ENCODE measurements at regions not wholly inside any gene's neighbourhood (a gene's known extent, or its start where the extent isn't known, plus 50 kb on each side); places are given as distances from the start of the nearest gene placed in this dataset.

- no peaks in the 10 kb centered on the region for H3K36me3 ChIP-seq (ENCODE audit: control insufficient read depth, insufficient read depth, low read length)
- CTCF ChIA-PET, result interaction anchor here (1.4 kb wide), 1 partner anchor 51 kb away, joined by 4 read pairs; no protein-coding TSS in a partner anchor
- no peak for DNase-seq (ENCODE audit: low read depth)
These were observed 172.1 kb downstream of the GXYLT1 start for GRCh38 chr12:41972598-41972997.

DNA sequence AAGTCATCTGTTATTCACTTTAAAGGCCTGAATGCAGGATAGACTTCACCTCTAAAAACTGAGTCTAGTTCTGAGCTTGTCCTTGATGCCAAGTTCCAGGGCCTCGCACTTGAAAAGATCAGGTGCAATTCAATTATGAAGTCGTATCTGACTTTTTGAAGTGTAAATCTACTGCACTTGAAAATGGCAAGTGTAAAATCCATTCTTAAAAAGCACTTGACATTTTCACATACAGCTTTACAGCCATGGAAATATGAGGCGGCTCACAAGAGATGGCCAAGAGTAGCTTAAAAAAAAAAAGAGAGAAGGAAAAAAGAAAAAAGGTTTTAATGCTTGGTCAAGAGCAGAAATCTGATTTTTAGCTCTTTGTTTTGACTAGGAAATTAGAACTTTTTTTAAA is 172.5 kb downstream of the GXYLT1 start:
- no peaks in the 10 kb centered on the region for H3K27me3 ChIP-seq (ENCODE audit: control insufficient read depth, insufficient read depth, low read length)
- CTCF ChIA-PET, result interaction anchor here (1.4 kb wide), 1 partner anchor 52 kb away, joined by 4 read pairs; no protein-coding TSS in a partner anchor

More at GRCh38 chr12:41972598-41972997, 172.1 kb downstream of the GXYLT1 start:
- TF ChIP-seq CTCF (IDR thresholded peaks at IDR 0.05; ENCODE audit: insufficient read depth, low read depth, low read length), result no peak
- H3K4me3 ChIP-seq (ENCODE audit: low read depth, low read length), result no peak overlapping the region
- POLR2A ChIA-PET, result no interaction called here
- no peaks in the 10 kb centered on the region for H3K27me3 ChIP-seq (ENCODE audit: control insufficient read depth, insufficient read depth, low read length)

DNA sequence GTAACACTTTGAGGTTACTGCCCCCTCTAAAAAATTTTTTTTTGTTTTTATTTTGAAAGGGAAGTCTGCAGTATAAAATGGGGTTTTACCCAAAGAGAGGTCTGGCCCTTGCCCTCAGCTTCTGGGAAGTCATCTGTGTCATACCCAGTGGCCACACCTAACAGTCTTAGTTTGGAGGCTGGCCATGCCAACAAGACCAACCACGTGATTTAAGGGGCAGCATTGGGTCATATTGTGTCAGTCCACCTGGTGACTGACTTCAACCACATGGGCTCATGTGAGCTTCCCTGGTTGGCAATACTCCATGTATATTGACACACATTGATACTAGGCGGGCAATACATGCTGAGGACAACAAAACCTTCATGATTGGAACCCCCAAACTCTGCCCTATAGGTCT is 173.9 kb downstream of the GXYLT1 start:
- Histone ChIP-seq H3K27me3 (ENCODE audit: control insufficient read depth, insufficient read depth, low read length) (no peaks in the 10 kb centered on the region), H3K4me3 (ENCODE audit: low read depth, low read length) (no peak overlapping the region), H3K36me3 (ENCODE audit: control insufficient read depth, insufficient read depth, low read length) (no peaks in the 10 kb centered on the region)
- ChIA-PET POLR2A (no interaction called here), CTCF (no interaction called here)
- TF ChIP-seq CTCF (IDR thresholded peaks at IDR 0.05; ENCODE audit: insufficient read depth, low read depth, low read length), result no peak
- no peak for DNase-seq (ENCODE audit: low read depth)

More for the DNA sequence above, 172.5 kb downstream of the GXYLT1 start:
- POLR2A ChIA-PET, result no interaction called here
- DNase-seq (ENCODE audit: low read depth), result no peak
- TF ChIP-seq CTCF (IDR thresholded peaks at IDR 0.05; ENCODE audit: insufficient read depth, low read depth, low read length), result no peak
- H3K4me3 ChIP-seq (ENCODE audit: low read depth, low read length), result no peak overlapping the region
- no peaks in the 10 kb centered on the region for H3K36me3 ChIP-seq (ENCODE audit: control insufficient read depth, insufficient read depth, low read length)

- no peak for TF ChIP-seq CTCF (IDR thresholded peaks at IDR 0.05; ENCODE audit: insufficient read depth, low read depth, low read length)
- POLR2A ChIA-PET, result no interaction called here
- CTCF ChIA-PET, result interaction anchor here (1.0 to 1.6 kb wide), 2 partner anchors 17 to 55 kb away, joined by 3 to 4 read pairs; no protein-coding TSS in a partner anchor
- no peak overlapping the region for H3K4me3 ChIP-seq (ENCODE audit: low read depth, low read length)
- H3K27me3 ChIP-seq (ENCODE audit: control insufficient read depth, insufficient read depth, low read length), result no peaks in the 10 kb centered on the region
- no peak for DNase-seq (ENCODE audit: low read depth)
- no peaks in the 10 kb centered on the region for H3K36me3 ChIP-seq (ENCODE audit: control insufficient read depth, insufficient read depth, low read length)
These were observed 176.1 kb downstream of the GXYLT1 start for GRCh38 chr12:41968599-41968998.

GRCh38 chr12:41967668-41968500 is 176.8 kb downstream of the GXYLT1 start:
- Histone ChIP-seq H3K4me3 (ENCODE audit: low read depth, low read length) (no peak overlapping the region), H3K27me3 (ENCODE audit: control insufficient read depth, insufficient read depth, low read length) (no peaks in the 10 kb centered on the region), H3K36me3 (ENCODE audit: control insufficient read depth, insufficient read depth, low read length) (no peaks in the 10 kb centered on the region)
- POLR2A ChIA-PET, result no interaction called here
- no peak for DNase-seq (ENCODE audit: low read depth)
- CTCF ChIA-PET, result interaction anchor here (1.0 to 1.6 kb wide), 2 partner anchors 16 to 56 kb away, joined by 3 to 4 read pairs; no protein-coding TSS in a partner anchor
- TF ChIP-seq CTCF (IDR thresholded peaks at IDR 0.05; ENCODE audit: insufficient read depth, low read depth, low read length), result no peak
